Inflammatory macrophage treated with lipopolysaccharide for 1 hour (primary cell): ENCODE measurements at regions not wholly inside any gene's neighbourhood (a gene's known extent, or its start where the extent isn't known, plus 50 kb on each side); places are given as distances from the start of the nearest gene placed in this dataset.

Experiments
- DNase-seq, 2 donors: peaks; one replicate each; pipeline ENCODE4 v3.0.0-alpha.2; 2020 to 2022

GRCh38 chr17:17419166-17419565 is 57.6 kb upstream of the MED9 start:
- no peak for DNase-seq

DNA sequence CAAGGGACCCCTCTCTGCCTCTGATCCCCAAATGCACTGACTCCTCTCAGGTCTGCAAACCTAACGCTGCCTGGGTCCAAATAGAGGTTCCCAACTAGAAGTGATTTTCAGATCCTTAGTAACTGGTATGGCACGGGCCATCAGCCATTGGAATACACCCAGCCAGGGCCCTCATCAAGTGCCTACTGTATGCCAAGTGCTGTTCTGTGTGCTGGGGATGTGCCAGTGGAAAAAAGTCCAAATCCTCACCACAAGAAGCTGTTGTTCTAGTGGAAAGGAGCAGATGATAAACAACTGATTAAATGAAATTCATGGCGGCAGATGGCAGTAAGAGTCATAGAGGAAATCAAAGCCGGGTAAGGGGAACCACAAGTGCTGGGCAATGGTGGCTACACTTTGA is 57.2 kb upstream of the MED9 start:
- DNase-seq, result no peak

- DNase-seq, result no peak
Observed at GRCh38 chr17:17420082-17420481, 56.7 kb upstream of the MED9 start.

- no peak for DNase-seq
Observed at GRCh38 chr17:17420561-17421269, 56.1 kb upstream of the MED9 start.

- DNase-seq, result no peak
Observed at GRCh38 chr17:17421346-17422216, 55.2 kb upstream of the MED9 start.

DNA sequence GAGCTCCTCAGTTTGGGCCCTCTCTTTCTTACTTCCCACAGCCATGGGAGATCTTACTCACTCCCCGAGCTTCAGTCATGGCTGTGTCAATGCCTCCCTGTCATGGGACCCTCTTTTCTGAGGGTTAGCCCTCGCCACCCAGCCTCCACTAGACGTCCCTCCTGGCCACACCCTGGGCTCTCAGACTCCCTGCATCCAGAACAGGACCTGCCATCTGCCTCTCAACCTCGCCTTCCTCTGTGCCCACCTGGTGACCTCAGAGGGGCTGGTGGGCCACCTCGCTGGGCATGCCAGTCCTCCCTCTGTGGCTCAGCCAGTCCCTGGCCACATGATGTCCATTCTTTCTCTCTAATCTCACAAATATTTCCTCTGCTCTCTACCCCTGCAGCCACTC is 54.6 kb upstream of the MED9 start:
- DNase-seq, result no peak

DNA sequence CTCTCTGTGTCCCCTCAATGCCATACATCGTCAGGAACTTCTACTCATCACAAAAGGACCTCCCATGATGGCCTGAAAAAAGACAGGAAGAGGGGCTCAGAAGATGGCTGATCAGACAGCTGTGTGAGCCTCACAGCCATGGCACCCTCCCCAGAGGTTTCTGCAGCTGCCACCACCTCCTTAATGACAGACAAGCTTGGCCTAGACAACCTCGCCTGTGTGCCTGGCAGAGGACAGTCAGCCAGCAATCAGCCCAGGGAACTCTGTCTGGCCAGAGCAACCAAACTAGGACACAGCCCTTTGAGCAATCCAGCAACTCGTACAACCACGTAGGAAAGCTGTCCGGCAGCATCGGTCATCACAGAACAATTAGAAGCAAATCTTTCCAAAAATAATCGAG is 54.2 kb upstream of the MED9 start:
- no peak for DNase-seq

DNA sequence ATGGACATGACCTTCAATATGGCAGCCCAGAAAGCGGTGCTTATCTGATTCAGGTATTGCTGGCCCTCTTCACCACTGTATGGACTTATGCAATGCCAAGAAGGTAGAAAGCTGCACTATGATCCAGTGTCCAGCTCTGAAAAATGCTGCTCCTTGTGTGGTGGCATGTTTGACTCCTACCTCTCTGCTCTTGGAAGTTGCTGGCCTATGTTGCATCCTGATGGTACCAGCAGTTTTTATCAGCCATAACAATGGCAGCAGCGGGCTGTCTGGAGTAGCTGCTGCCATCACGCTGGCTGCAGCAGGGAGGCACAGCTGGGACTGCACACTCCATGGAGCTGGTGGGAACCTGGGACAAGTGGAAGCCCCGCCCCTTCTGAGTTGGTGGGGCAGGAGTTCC is 53.1 kb upstream of the MED9 start:
- DNase-seq, result no peak

DNA sequence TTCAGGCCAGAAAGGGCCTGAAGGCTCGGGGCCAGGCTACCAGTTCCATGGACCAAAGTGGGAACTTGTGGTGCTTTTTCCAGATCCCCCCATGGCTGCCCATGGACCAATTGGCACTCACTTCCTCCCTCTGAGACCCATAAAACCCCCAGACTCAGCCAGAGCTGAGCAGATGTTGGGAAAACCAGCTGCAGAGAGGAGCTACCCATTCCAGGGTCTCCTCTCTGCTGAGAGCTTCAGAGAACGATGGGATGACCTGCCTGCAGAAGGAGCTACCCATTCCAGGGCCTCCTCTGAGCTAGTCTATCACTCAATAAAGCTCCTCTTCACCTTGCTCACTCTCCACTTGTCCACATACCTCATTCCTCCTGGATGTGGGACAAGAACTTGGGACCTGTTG is 52.2 kb upstream of the MED9 start:
- no peak for DNase-seq

DNA sequence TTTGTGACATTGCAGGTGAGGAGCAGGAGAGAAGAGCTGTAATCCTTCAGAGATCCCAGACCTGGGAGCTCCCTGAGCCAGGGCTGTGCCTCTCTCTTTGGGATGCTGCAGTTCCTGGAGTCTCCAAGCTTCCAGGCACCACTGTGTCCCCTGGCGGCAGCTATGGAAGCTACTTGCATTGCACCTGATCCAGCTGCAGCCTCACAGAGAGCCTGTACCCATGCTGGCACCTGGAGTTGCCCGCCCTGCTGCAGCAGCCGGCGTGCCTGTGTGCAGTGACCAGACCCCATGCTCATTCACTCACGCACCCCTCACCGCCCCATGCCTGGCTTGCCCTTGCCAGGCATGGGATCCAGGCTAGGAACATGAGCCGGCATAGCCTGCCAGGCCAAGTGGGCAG is 51.8 kb upstream of the MED9 start:
- no peak for DNase-seq

GRCh38 chr17:17425591-17425990 is 51.2 kb upstream of the MED9 start:
- no peak for DNase-seq

DNA sequence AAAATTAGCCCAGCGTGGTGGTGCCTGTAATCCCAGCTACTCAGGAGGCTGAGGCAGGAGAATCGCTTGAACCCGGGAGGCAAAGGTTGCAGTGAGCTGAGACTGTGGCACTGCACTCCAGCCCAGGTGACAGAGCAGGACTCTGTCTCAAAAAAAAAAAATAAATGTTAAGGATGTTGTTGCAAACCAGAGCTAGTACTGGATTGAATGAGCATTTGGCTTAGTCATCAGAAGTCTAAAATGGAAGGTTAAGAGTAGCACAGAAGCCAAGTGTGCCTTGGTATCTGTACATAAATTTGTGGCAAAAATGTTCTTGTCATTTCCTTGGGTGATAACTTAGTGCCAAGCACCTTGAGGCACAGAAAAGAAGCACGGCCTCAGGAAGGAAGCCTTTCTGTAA is 50.6 kb upstream of the MED9 start:
- no peak for DNase-seq
